AG10803 (cell line): ENCODE measurements at regions not wholly inside any gene's neighbourhood (a gene's known extent, or its start where the extent isn't known, plus 50 kb on each side); places are given as distances from the start of the nearest gene placed in this dataset.
"Not testable (repeated sequence)": the region's sequence is repeated elsewhere in the genome, so short reads cannot be mapped to it uniquely, and the experiment has no call there.

Source experiments
- DNase-seq: peaks from one replicate; pipeline ENCODE4 v3.0.0; 2010; ENCODE audit warnings: low read depth
- H3K4me3 ChIP-seq: 2 replicates; pipeline ENCODE4 v1.5.1; 2011; ENCODE audit warnings: mild to moderate bottlenecking, low read length, control low read depth
- CTCF ChIP-seq: conservative IDR thresholded peaks from 2 replicates; pipeline ENCODE4 v1.5.1; 2011; ENCODE audit warnings: mild to moderate bottlenecking, low read length, control low read depth, inconsistent platforms

- TF ChIP-seq CTCF: no peak
- no peak for DNase-seq
Observed at GRCh38 chrX:43279341-43279808, 376.7 kb upstream of the MAOA start.

GRCh38 chrX:43283187-43283586, 372.9 kb upstream of the MAOA start:
- TF ChIP-seq CTCF: no peak
- no peak overlapping the region for H3K4me3 ChIP-seq
- no peak for DNase-seq

More at GRCh38 chrX:43279341-43279808, 376.7 kb upstream of the MAOA start:
- H3K4me3 ChIP-seq: no peak overlapping the region

- not testable (repeated sequence) for DNase-seq, H3K4me3 ChIP-seq
Observed at GRCh38 chrX:43311625-43312024, 344.5 kb upstream of the MAOA start.

- no peak for TF ChIP-seq CTCF
- H3K4me3 ChIP-seq: no peak overlapping the region
- DNase-seq: no peak
Observed at GRCh38 chrX:43313035-43313434, 343.1 kb upstream of the MAOA start.

GRCh38 chrX:43314525-43314924, 341.6 kb upstream of the MAOA start:
- H3K4me3 ChIP-seq: no peak overlapping the region
- TF ChIP-seq CTCF: no peak
- DNase-seq: no peak

- no peak for TF ChIP-seq CTCF
- H3K4me3 ChIP-seq: no peak overlapping the region
- no peak for DNase-seq
Observed at GRCh38 chrX:43315622-43316021, 340.5 kb upstream of the MAOA start.

- no peak for TF ChIP-seq CTCF
- no peak for DNase-seq
Observed at GRCh38 chrX:43316146-43316545, 340.0 kb upstream of the MAOA start.

GRCh38 chrX:43317378-43317777, 338.7 kb upstream of the MAOA start:
- H3K4me3 ChIP-seq: no peak overlapping the region
- no peak for TF ChIP-seq CTCF
- no peak for DNase-seq

More at GRCh38 chrX:43316146-43316545, 340.0 kb upstream of the MAOA start:
- no peak overlapping the region for H3K4me3 ChIP-seq
